T47D (cell line): ENCODE measurements at regions not wholly inside any gene's neighbourhood (a gene's known extent, or its start where the extent isn't known, plus 50 kb on each side); places are given as distances from the start of the nearest gene placed in this dataset.
"Not testable (repeated sequence)": the region's sequence is repeated elsewhere in the genome, so short reads cannot be mapped to it uniquely, and the experiment has no call there.

ENCODE experiments used
- DNase-seq, 2 experiments: peaks; one replicate each; pipeline versions ENCODE4 v3.0.0 to v3.0.0-alpha.2; 2011 to 2012; ENCODE audit warnings: low read depth in 1 of 2, low spot score in 1 of 2
- JUND ChIP-seq: IDR thresholded peaks from 2 replicates; pipeline ENCODE4 v1.6.1; 2012; ENCODE audit warnings: low read depth
- in situ Hi-C: cut with HindIII; loops from 2 replicates; pipeline ENCODE4 v1.10.0; 2016; ENCODE audit warnings: low sequenced_read_pairs, low pct_unique_long_range_greater_than_20kb

- DNase-seq, result peak in 1 of 2 experiments; percentile 19
- no peak for TF ChIP-seq JUND
- in situ Hi-C loops, result no loop called here
These were observed 173.5 kb downstream of the ASMT start for GRCh38 chrX:1788300-1788911.

- no peak for DNase-seq
- in situ Hi-C loops, result no loop called here
- TF ChIP-seq JUND, result no peak
These were observed 177.8 kb downstream of the ASMT start for GRCh38 chrX:1792636-1793035.

GRCh38 chrX:1794586-1794985 lies 179.7 kb downstream of the ASMT start:
- TF ChIP-seq JUND, result no peak
- DNase-seq, result no peak

GRCh38 chrX:1802912-1803311 lies 188.1 kb downstream of the ASMT start:
- TF ChIP-seq JUND, result no peak
- in situ Hi-C loops, result no loop called here
- DNase-seq, result no peak

More at GRCh38 chrX:1794586-1794985, 179.7 kb downstream of the ASMT start:
- in situ Hi-C loops, result no loop called here

GRCh38 chrX:1803741-1804140 lies 188.9 kb downstream of the ASMT start:
- TF ChIP-seq JUND, result no peak
- in situ Hi-C loops, result no loop called here
- no peak for DNase-seq

GRCh38 chrX:1807301-1807731 lies 192.5 kb downstream of the ASMT start:
- DNase-seq, result no peak
- in situ Hi-C loops, result no loop called here
- no peak for TF ChIP-seq JUND

- in situ Hi-C loops, result no loop called here
- TF ChIP-seq JUND, result no peak
- DNase-seq, result no peak
These were observed 194.7 kb downstream of the ASMT start for GRCh38 chrX:1809581-1809980.

GRCh38 chrX:1813809-1814208 lies 198.9 kb downstream of the ASMT start:
- in situ Hi-C loops, result no loop called here
- no peak for TF ChIP-seq JUND
- DNase-seq, result no peak

- in situ Hi-C loops, result no loop called here
- no peak for TF ChIP-seq JUND
- DNase-seq, result no peak
These were observed 200.8 kb downstream of the ASMT start for GRCh38 chrX:1815456-1816175.

GRCh38 chrX:1816387-1816982 lies 201.6 kb downstream of the ASMT start:
- in situ Hi-C loops, result not testable (repeated sequence)
- peak in 1 of 2 experiments; percentile 70 for DNase-seq

- in situ Hi-C loops, result no loop called here
- no peak for TF ChIP-seq JUND
- DNase-seq, result no peak
These were observed 207.0 kb downstream of the ASMT start for GRCh38 chrX:1821846-1822245.

GRCh38 chrX:1824855-1825254 lies 210.0 kb downstream of the ASMT start:
- no peak for TF ChIP-seq JUND
- DNase-seq, result no peak
- in situ Hi-C loops, result no loop called here

GRCh38 chrX:1833656-1834360 lies 218.9 kb downstream of the ASMT start:
- in situ Hi-C loops, result no loop called here
- DNase-seq, result no peak
- no peak for TF ChIP-seq JUND
